B cell (primary cell): ENCODE measurements at regions not wholly inside any gene's neighbourhood (a gene's known extent, or its start where the extent isn't known, plus 50 kb on each side); places are given as distances from the start of the nearest gene placed in this dataset.

ENCODE experiments used
- ATAC-seq: fragments of 200-7000 bp; cut with Tn5 transposase; one replicate; pipeline ENCODE4 v1.10.0; 2021; ENCODE audit warnings: low read depth, mild to moderate bottlenecking, moderate number of reproducible peaks, moderate library complexity
- CTCF ChIA-PET: fragments of 350-600 bp; sonication (Branson Sonifier 250); formaldehyde crosslinking; loops from one replicate; lab custom pipeline; 2021; ENCODE audit warnings: antibody characterized with exemption, inconsistent platforms; lab: Charles Lee
- POLR2A ChIA-PET: fragments of 350-600 bp; sonication (Branson Sonifier 250); formaldehyde crosslinking; loops from one replicate; lab custom pipeline; 2021; ENCODE audit warnings: antibody characterized with exemption; lab: Charles Lee
- DNase-seq: peaks from one replicate; pipeline ENCODE4 v3.0.0; 2013
- H2AFZ ChIP-seq: 2 replicates; pipeline ENCODE4 v1.6.1; 2012; ENCODE audit warnings: mild to moderate bottlenecking, low read depth, low read length; ENCODE audit not compliant: insufficient read depth, poor library complexity, severe bottlenecking
- H3K27ac ChIP-seq, 2 donors: 1 replicate in 1 of 2; 2 replicates in 1 of 2; pipeline ENCODE4 v1.5.1; 2012 to 2013; ENCODE audit warnings: low read length in 2 of 2, mild to moderate bottlenecking in 2 of 2, moderate library complexity in 1 of 2
- H3K27me3 ChIP-seq, 4 experiments: fragments of 200-600 bp in 1 of 4; sonication (generic) in 1 of 4; replicated peaks in 1 of 4; 1 replicate in 2 of 4; 2 replicates in 2 of 4; pipeline versions ENCODE4 v1.6.1 to v1.7.0; 2013 to 2016; ENCODE audit warnings: low read length in 3 of 4, mild to moderate bottlenecking in 2 of 4, mixed read lengths in 1 of 4, moderate library complexity in 1 of 4; ENCODE audit not compliant: insufficient read depth in 4 of 4, control insufficient read depth in 3 of 4; ENCODE audit errors: control extremely low read depth in 1 of 4
- H3K36me3 ChIP-seq, 2 experiments: replicated peaks in 1 of 2; 1 replicate in 1 of 2; 2 replicates in 1 of 2; pipeline versions ENCODE4 v1.6.1 to v1.7.1; 2013; ENCODE audit warnings: low read length in 1 of 2; ENCODE audit not compliant: insufficient read depth in 2 of 2, control insufficient read depth in 1 of 2; ENCODE audit errors: control extremely low read depth in 1 of 2, extremely low read depth in 1 of 2
- H3K4me1 ChIP-seq, 2 donors: fragments of 200-600 bp in 1 of 2; sonication (generic) in 1 of 2; 1 replicate in 1 of 2; 2 replicates in 1 of 2; pipeline versions ENCODE4 v1.5.1 to v1.6.1; 2013 to 2017; ENCODE audit warnings: low read length in 2 of 2; ENCODE audit not compliant: control insufficient read depth in 2 of 2, insufficient read depth in 2 of 2
- H3K4me2 ChIP-seq: replicated peaks from 2 replicates; pipeline ENCODE3; 2012; ENCODE audit warnings: mild to moderate bottlenecking, low read depth, low read length; ENCODE audit not compliant: poor library complexity, severe bottlenecking
- H3K4me3 ChIP-seq, 5 experiments: fragments of 200-600 bp in 1 of 5; sonication (generic) in 1 of 5; 1 replicate in 3 of 5; 2 replicates in 2 of 5; pipeline versions ENCODE4 v1.5.1 to v1.7.0; 2011 to 2016; ENCODE audit warnings: low read length in 4 of 5, mild to moderate bottlenecking in 4 of 5, low read depth in 2 of 5, control low read depth in 1 of 5, moderate library complexity in 1 of 5; ENCODE audit not compliant: insufficient read depth in 1 of 5; ENCODE audit errors: control extremely low read depth in 1 of 5, extremely low read depth in 1 of 5
- H3K79me2 ChIP-seq: fragments of 200-600 bp; sonication (generic); one replicate; pipeline ENCODE4 v1.6.0; 2016; ENCODE audit warnings: low read length; ENCODE audit not compliant: control insufficient read depth, insufficient read depth
- H3K9ac ChIP-seq: fragments of 200-600 bp; sonication (generic); 2 replicates; pipeline ENCODE4 v1.6.1; 2017; ENCODE audit warnings: mild to moderate bottlenecking, low read length, moderate library complexity
- H3K9me3 ChIP-seq, 3 donors: one replicate each; pipeline versions ENCODE4 v1.6.1 to v1.7.1; 2013; ENCODE audit warnings: low read length in 2 of 3; ENCODE audit not compliant: control insufficient read depth in 2 of 3, insufficient read depth in 1 of 3; ENCODE audit errors: control extremely low read depth in 1 of 3
- H4K20me1 ChIP-seq: 2 replicates; pipeline ENCODE4 v1.6.0; 2012; ENCODE audit warnings: mild to moderate bottlenecking, low read length; ENCODE audit not compliant: insufficient read depth, control insufficient read depth, poor library complexity, severe bottlenecking
- H3K27ac Mint-ChIP-seq: one replicate; pipeline ENCODE4 v1.8.0; 2021; ENCODE audit warnings: mixed read lengths
- H3K27me3 Mint-ChIP-seq: one replicate; pipeline ENCODE4 v1.8.0; 2021; ENCODE audit warnings: mixed read lengths
- H3K4me1 Mint-ChIP-seq: one replicate; pipeline ENCODE4 v1.8.0; 2021; ENCODE audit warnings: mixed read lengths
- H3K4me3 Mint-ChIP-seq: one replicate; pipeline ENCODE4 v1.8.0; 2021; ENCODE audit warnings: mixed read lengths
- H3K9me3 Mint-ChIP-seq: one replicate; pipeline ENCODE4 v1.8.0; 2022; ENCODE audit warnings: mixed read lengths; ENCODE audit not compliant: insufficient read depth
- CTCF ChIP-seq: fragments of 200-600 bp; IDR thresholded peaks from one replicate; pipeline ENCODE4 v1.8.0; 2022; ENCODE audit warnings: antibody characterized with exemption, mild to moderate bottlenecking
- EZH2 ChIP-seq: IDR thresholded peaks from 2 replicates; pipeline ENCODE4 v1.6.1; 2012; ENCODE audit warnings: borderline replicate concordance, low read depth, mild to moderate bottlenecking, moderate library complexity, low read length; ENCODE audit not compliant: insufficient read depth, poor library complexity, severe bottlenecking
- WGBS: methylation state at CpG from one replicate; pipeline ENCODE4 v1.1.5; 2013; ENCODE audit warnings: missing lambda C conversion rate; ENCODE audit not compliant: insufficient coverage; 5-methylcytosine and 5-hydroxymethylcytosine counted together
- intact Hi-C: fragments of 100-400 bp; cut with micrococcal nuclease; formaldehyde crosslinking; loops from one replicate; pipeline ENCODE4 v1.10.0; 2022

GRCh38 chr21:35548904-35549615 is 500.0 kb upstream of the RUNX1 start:
- no peak overlapping the region for H3K27ac ChIP-seq
- no peaks in the 10 kb centered on the region for H3K4me1 Mint-ChIP-seq
- WGBS: 87% methylated on average over 2 of the region's 5 CpGs
- H3K36me3 ChIP-seq: no peaks in the 10 kb centered on the region
- intact Hi-C loops: no loop called here
- POLR2A ChIA-PET: no interaction called here
- no peak overlapping the region for H3K4me2 ChIP-seq
- H3K9ac ChIP-seq: no peak overlapping the region
- no peak overlapping the region for H3K27ac Mint-ChIP-seq
- H3K4me3 ChIP-seq: no peak overlapping the region
- ATAC-seq: no peak
- no peaks in the 10 kb centered on the region for H3K9me3 Mint-ChIP-seq
- H3K4me3 Mint-ChIP-seq: no peak overlapping the region
- TF ChIP-seq EZH2 (no peak), CTCF (no peak)
- H3K4me1 ChIP-seq: no peaks in the 10 kb centered on the region
- H4K20me1 ChIP-seq: no peaks in the 10 kb centered on the region
- H3K9me3 ChIP-seq: no peaks in the 10 kb centered on the region
- no peak overlapping the region for H2AFZ ChIP-seq
- no peaks in the 10 kb centered on the region for H3K27me3 ChIP-seq
- H3K27me3 Mint-ChIP-seq: peaks cover 6% of the 10 kb centered on the region
- DNase-seq: no peak
- no peaks in the 10 kb centered on the region for H3K79me2 ChIP-seq
- CTCF ChIA-PET: no interaction called here

- no peaks in the 10 kb centered on the region for H3K4me1 ChIP-seq
- CTCF ChIA-PET: no interaction called here
- H3K79me2 ChIP-seq: no peaks in the 10 kb centered on the region
These were observed 499.1 kb upstream of the RUNX1 start for GRCh38 chr21:35547946-35548774.

More at GRCh38 chr21:35547946-35548774, 499.1 kb upstream of the RUNX1 start:
- H3K27me3 Mint-ChIP-seq: peaks cover 12% of the 10 kb centered on the region
- Histone ChIP-seq H3K4me2 (no peak overlapping the region), H3K4me3 (no peak overlapping the region), H2AFZ (no peak overlapping the region), H3K9me3 (no peaks in the 10 kb centered on the region), H3K27me3 (no peaks in the 10 kb centered on the region), H3K27ac (no peak overlapping the region), H3K36me3 (no peaks in the 10 kb centered on the region), H4K20me1 (no peaks in the 10 kb centered on the region), H3K9ac (no peak overlapping the region)
- TF ChIP-seq CTCF (no peak), EZH2 (no peak)
- H3K4me3 Mint-ChIP-seq: no peak overlapping the region
- no peaks in the 10 kb centered on the region for H3K9me3 Mint-ChIP-seq
- WGBS: 88% methylated on average over 1 of the region's 7 CpGs
- no peak for ATAC-seq
- intact Hi-C loops: no loop called here
- no peak overlapping the region for H3K27ac Mint-ChIP-seq
- no peaks in the 10 kb centered on the region for H3K4me1 Mint-ChIP-seq
- no peak for DNase-seq
- POLR2A ChIA-PET: no interaction called here
